ENCODE measurements at regions not wholly inside any gene's neighbourhood (a gene's known extent, or its start where the extent isn't known, plus 50 kb on each side); places are given as distances from the start of the nearest gene placed in this dataset.
"Not testable (repeated sequence)": the region's sequence is repeated elsewhere in the genome, so short reads cannot be mapped to it uniquely, and the experiment has no call there.

DNA sequence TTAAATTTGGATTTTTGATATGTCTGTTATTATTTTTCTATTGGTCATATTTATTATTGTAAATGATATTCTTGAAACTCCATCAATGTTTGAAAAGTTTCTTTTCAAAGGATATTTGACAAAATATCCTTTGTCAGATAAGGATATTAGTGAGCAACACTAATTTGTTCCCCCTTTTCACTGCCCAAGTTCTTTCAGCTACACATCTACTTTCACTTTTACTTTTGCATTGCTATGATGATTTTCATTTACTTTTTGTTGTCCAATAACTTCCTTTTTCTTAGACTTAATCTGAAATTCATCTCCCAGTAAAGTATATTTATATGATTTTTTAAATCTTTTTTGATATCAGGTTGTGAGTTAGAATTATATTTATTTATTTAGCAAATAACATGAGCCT is 542.3 kb upstream of the ADGRL3 start:
- Histone ChIP-seq H3K36me3 (ENCODE audit: control insufficient read depth, insufficient read depth, low read length) (no peaks in the 10 kb centered on the region), H3K9ac (ENCODE audit: low read length) (no peak overlapping the region), H3K27me3 (ENCODE audit: control insufficient read depth, insufficient read depth, low read length) (no peaks in the 10 kb centered on the region), H3K4me1 (ENCODE audit: control insufficient read depth, insufficient read depth, low read length) (no peaks in the 10 kb centered on the region), H3K4me3 (ENCODE audit: low read length) (no peak overlapping the region), H3K27ac (ENCODE audit: low read depth, low read length) (no peak overlapping the region)

DNA sequence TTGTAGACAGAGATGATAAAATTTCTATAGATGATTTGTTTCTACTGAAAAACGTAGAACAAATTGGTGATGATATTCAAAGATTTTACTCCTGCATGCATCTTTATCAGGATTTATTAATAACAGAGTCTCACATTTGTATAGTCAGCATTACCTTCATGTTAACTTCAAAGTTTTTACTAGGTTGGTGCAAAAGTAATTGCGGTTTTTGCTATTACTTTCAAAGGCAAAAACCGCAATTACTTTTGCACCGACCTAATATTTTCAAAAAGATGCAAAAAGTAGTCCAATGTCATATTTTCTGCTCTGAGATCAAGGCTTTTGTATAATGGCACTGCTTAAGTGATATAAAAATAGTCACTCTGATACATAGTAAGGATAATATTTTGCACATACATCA is 536.4 kb upstream of the ADGRL3 start:
- Histone ChIP-seq H3K4me1 (ENCODE audit: control insufficient read depth, insufficient read depth, low read length) (no peaks in the 10 kb centered on the region), H3K4me3 (ENCODE audit: low read length) (no peak overlapping the region), H3K9ac (ENCODE audit: low read length) (no peak overlapping the region), H3K36me3 (ENCODE audit: control insufficient read depth, insufficient read depth, low read length) (no peaks in the 10 kb centered on the region), H3K27ac (ENCODE audit: low read depth, low read length) (no peak overlapping the region), H3K27me3 (ENCODE audit: control insufficient read depth, insufficient read depth, low read length) (no peaks in the 10 kb centered on the region)

DNA sequence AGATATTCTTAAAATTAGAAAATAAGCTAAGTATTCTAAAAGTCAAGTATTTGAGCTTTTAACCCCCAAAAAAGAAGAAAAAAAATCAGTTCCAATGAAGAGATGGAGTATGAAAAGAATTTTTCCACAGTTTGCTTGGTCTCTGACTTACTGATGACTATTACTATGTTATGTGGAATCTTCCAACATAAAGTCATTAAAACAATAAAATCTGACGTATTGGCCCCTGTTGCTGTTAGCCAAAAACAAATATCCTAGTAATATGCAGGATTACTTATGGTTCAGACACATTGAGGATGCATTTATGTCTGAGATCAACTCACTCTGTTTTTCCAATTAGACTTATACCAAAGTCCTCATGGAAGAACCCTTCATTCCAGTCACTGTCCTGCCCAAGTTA is 517.2 kb upstream of the ADGRL3 start:
- Histone ChIP-seq H3K27ac (ENCODE audit: low read depth, low read length) (no peak overlapping the region), H3K36me3 (ENCODE audit: control insufficient read depth, insufficient read depth, low read length) (no peaks in the 10 kb centered on the region), H3K4me3 (ENCODE audit: low read length) (no peak overlapping the region), H3K9ac (ENCODE audit: low read length) (no peak overlapping the region), H3K4me1 (ENCODE audit: control insufficient read depth, insufficient read depth, low read length) (no peaks in the 10 kb centered on the region), H3K27me3 (ENCODE audit: control insufficient read depth, insufficient read depth, low read length) (no peaks in the 10 kb centered on the region)

DNA sequence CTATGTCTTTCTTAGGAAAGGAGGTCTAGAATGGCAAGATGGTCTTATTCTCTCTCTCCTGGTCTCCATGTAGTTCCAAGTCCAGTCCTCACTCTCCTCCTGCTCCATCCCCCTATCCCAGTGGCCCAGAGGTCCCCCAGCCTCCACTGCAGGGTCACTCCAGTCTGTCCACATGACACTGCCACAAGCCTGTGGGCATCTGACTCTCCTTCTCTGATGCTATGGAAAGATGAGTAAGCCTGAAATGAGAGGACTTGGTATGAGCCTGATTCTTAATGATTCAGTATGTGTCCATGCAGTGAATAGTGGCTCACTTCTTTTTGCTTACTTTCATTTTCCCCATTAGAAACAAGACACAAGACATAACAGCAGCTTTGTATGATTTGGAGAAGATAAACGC is 516.8 kb upstream of the ADGRL3 start:
- H3K9ac ChIP-seq (ENCODE audit: low read length): no peak overlapping the region
- no peak overlapping the region for H3K4me3 ChIP-seq (ENCODE audit: low read length)
- no peaks in the 10 kb centered on the region for H3K4me1 ChIP-seq (ENCODE audit: control insufficient read depth, insufficient read depth, low read length)
- H3K36me3 ChIP-seq (ENCODE audit: control insufficient read depth, insufficient read depth, low read length): no peaks in the 10 kb centered on the region
- no peak overlapping the region for H3K27ac ChIP-seq (ENCODE audit: low read depth, low read length)
- no peaks in the 10 kb centered on the region for H3K27me3 ChIP-seq (ENCODE audit: control insufficient read depth, insufficient read depth, low read length)

DNA sequence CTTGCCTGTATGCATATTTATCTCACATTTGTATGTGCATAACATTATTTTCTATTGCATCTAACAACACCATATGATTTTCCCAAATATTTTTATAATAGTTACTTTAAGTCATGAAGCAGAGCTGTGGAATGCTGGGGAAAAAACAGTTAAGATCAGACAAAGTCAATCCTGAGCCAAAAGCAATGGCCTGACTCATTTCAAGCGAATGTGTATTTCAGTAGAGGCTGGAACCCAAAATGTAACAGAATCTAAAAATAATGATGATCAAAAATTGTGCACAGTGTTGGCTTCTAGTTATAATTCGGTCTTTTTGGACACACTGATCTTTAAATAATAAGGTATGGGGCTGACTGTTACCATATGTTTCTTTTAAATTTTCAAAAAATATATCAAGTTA is 516.2 kb upstream of the ADGRL3 start:
- Histone ChIP-seq H3K4me3 (ENCODE audit: low read length) (no peak overlapping the region), H3K27ac (ENCODE audit: low read depth, low read length) (no peak overlapping the region), H3K9ac (ENCODE audit: low read length) (no peak overlapping the region), H3K4me1 (ENCODE audit: control insufficient read depth, insufficient read depth, low read length) (no peaks in the 10 kb centered on the region), H3K36me3 (ENCODE audit: control insufficient read depth, insufficient read depth, low read length) (no peaks in the 10 kb centered on the region), H3K27me3 (ENCODE audit: control insufficient read depth, insufficient read depth, low read length) (no peaks in the 10 kb centered on the region)

DNA sequence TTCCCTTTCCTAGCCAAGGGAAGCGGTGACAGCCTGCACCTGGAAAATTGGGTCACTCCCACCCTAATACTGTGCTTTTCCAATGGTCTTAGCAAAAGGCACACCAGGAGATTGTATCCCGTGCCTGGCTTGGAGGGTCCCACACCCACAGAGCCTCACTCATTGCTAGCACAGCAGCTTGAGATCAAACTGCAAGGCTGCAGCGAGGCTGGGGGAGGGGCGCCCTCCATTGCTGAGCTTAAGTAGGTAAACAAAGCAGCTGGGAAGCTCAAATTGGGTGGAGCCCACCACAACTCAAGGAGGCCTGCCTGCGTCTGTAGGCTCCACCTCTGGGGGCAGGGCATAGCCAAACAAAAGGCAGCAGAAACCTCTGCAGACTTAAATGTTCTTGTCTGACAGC is 504.1 kb upstream of the ADGRL3 start:
- not testable (repeated sequence) for H3K27ac ChIP-seq (ENCODE audit: low read depth, low read length); H3K36me3 ChIP-seq (ENCODE audit: control insufficient read depth, insufficient read depth, low read length); H3K4me1 ChIP-seq (ENCODE audit: control insufficient read depth, insufficient read depth, low read length); H3K27me3 ChIP-seq (ENCODE audit: control insufficient read depth, insufficient read depth, low read length); H3K4me3 ChIP-seq (ENCODE audit: low read length); H3K9ac ChIP-seq (ENCODE audit: low read length)

DNA sequence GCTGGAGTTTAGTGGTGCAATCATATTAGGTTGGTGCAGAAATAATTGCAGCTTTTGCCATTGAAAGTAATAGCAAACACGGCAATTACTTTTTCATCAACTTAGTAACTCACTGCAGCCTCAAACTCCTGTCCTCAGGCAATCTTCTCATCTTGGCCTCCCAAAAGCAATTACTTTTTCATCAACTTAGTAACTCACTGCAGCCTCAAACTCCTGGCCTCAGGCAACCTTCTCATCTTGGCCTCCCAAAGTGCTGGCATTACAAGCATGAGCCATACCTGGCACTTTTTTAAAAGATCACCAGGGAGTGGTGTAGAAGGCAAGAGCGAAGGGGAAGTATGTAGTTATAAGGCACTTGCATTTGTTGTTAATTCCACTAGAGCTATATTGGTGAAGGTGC is 491.1 kb upstream of the ADGRL3 start:
- Histone ChIP-seq H3K36me3 (ENCODE audit: control insufficient read depth, insufficient read depth, low read length) (no peaks in the 10 kb centered on the region), H3K9ac (ENCODE audit: low read length) (no peak overlapping the region), H3K4me1 (ENCODE audit: control insufficient read depth, insufficient read depth, low read length) (no peaks in the 10 kb centered on the region), H3K27ac (ENCODE audit: low read depth, low read length) (no peak overlapping the region), H3K4me3 (ENCODE audit: low read length) (no peak overlapping the region), H3K27me3 (ENCODE audit: control insufficient read depth, insufficient read depth, low read length) (no peaks in the 10 kb centered on the region)

DNA sequence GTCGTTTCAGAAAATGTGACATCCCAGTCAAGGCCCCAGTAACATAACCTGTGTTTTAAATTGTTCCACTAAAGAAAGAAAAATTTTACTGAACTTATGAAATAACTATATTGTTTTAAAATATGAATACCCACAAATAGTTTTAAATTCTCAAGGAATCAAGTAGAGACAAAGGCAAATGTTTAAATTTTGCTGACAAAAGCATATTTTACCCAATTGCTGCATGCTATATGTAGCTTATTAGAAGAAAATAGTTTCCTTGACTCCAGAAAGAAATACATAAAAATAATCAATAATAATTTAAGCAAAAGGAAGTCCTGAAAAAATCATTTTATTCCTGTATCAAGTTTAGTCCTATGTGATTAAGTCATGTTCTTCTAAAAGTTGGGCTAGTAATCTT is 481.3 kb upstream of the ADGRL3 start:
- Histone ChIP-seq H3K4me1 (ENCODE audit: control insufficient read depth, insufficient read depth, low read length) (no peaks in the 10 kb centered on the region), H3K27ac (ENCODE audit: low read depth, low read length) (no peak overlapping the region), H3K4me3 (ENCODE audit: low read length) (no peak overlapping the region), H3K27me3 (ENCODE audit: control insufficient read depth, insufficient read depth, low read length) (no peaks in the 10 kb centered on the region), H3K36me3 (ENCODE audit: control insufficient read depth, insufficient read depth, low read length) (no peaks in the 10 kb centered on the region), H3K9ac (ENCODE audit: low read length) (no peak overlapping the region)

DNA sequence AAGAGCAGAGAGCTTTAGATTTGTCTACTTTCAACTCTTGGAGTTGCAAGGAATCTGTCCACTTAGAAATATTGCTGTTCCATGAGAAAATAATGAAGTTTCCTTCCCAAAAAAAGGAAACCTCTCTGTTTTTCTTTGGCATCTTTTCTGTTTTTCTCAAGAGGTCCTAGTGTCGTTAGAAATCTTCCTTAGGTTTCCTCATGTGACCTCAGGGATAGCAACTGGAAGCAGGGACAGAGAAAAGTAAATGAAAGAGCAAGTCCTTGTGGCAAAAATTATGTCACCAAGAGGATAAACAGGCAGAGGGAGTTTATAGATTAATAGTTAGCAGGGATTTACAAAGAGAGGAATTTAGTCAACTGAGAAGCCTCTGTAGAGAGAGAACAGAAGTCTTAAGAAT is 478.4 kb upstream of the ADGRL3 start:
- Histone ChIP-seq H3K36me3 (ENCODE audit: control insufficient read depth, insufficient read depth, low read length) (no peaks in the 10 kb centered on the region), H3K9ac (ENCODE audit: low read length) (no peak overlapping the region), H3K4me1 (ENCODE audit: control insufficient read depth, insufficient read depth, low read length) (no peaks in the 10 kb centered on the region), H3K27ac (ENCODE audit: low read depth, low read length) (no peak overlapping the region), H3K4me3 (ENCODE audit: low read length) (no peak overlapping the region), H3K27me3 (ENCODE audit: control insufficient read depth, insufficient read depth, low read length) (no peaks in the 10 kb centered on the region)

DNA sequence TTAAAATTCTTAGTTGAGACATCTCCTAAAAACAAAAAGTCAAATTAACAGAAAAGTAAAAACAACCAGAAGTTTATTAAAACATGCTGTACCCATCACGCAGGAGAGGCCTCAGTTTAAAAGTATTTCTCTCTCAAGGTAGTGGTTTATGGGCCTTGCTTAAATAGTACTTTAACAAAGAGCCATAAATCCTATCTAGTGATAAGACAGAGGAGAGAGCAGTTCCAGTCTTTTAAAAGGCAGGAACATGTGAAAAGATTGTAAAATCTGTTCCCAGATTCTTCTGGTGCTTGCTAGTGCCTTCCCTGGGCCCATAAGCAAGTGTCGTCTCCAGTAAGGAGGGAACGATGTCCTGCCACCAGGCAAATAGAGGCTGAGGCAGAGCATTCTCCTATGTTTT is 476.3 kb upstream of the ADGRL3 start:
- no peak overlapping the region for H3K9ac ChIP-seq (ENCODE audit: low read length)
- H3K36me3 ChIP-seq (ENCODE audit: control insufficient read depth, insufficient read depth, low read length): no peaks in the 10 kb centered on the region
- no peak overlapping the region for H3K27ac ChIP-seq (ENCODE audit: low read depth, low read length)
- no peaks in the 10 kb centered on the region for H3K27me3 ChIP-seq (ENCODE audit: control insufficient read depth, insufficient read depth, low read length)
- H3K4me3 ChIP-seq (ENCODE audit: low read length): no peak overlapping the region
- H3K4me1 ChIP-seq (ENCODE audit: control insufficient read depth, insufficient read depth, low read length): no peaks in the 10 kb centered on the region

DNA sequence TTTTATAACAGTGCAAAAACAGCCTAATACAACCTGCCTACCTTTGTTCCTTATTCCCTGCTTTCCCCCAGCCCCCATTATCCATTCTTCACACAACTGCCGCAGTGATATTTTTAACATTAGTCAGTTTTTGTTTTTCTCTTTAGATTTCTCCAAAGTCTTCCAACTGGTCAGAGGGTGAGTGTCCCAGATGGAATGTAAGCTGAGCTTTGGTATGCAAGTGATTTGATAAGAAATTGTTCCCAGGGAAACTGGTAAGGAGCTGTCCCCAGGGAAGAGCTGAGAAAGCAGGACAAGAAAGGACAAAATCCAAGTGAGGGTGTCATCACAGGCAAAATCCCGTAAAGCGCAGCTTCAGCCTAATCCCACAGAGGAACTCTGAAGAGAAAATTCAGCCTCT is 475.5 kb upstream of the ADGRL3 start:
- Histone ChIP-seq H3K4me1 (ENCODE audit: control insufficient read depth, insufficient read depth, low read length) (no peaks in the 10 kb centered on the region), H3K9ac (ENCODE audit: low read length) (no peak overlapping the region), H3K27ac (ENCODE audit: low read depth, low read length) (no peak overlapping the region), H3K27me3 (ENCODE audit: control insufficient read depth, insufficient read depth, low read length) (no peaks in the 10 kb centered on the region), H3K36me3 (ENCODE audit: control insufficient read depth, insufficient read depth, low read length) (no peaks in the 10 kb centered on the region), H3K4me3 (ENCODE audit: low read length) (no peak overlapping the region)

DNA sequence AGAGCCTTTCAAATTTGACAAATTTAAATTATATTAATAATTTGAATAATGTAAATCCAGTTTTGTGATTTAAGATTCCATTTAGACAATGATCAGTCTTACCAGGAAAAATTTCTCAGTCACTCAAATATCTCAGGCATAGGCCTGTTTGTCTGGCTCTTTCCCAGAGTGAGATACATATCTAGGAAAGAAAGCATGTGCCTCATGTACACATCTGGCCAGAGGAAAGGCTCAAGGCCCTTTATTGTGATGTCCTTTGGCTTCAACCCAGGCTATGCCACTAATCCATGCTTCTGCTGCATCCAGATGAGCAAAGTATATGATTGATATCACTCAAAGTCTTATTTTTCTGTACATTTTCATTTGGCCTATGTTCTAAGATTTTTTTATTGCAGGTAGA is 473.3 kb upstream of the ADGRL3 start:
- H3K27ac ChIP-seq (ENCODE audit: low read depth, low read length): no peak overlapping the region
- no peak overlapping the region for H3K9ac ChIP-seq (ENCODE audit: low read length)
- no peaks in the 10 kb centered on the region for H3K4me1 ChIP-seq (ENCODE audit: control insufficient read depth, insufficient read depth, low read length)
- no peaks in the 10 kb centered on the region for H3K27me3 ChIP-seq (ENCODE audit: control insufficient read depth, insufficient read depth, low read length)
- no peak overlapping the region for H3K4me3 ChIP-seq (ENCODE audit: low read length)
- no peaks in the 10 kb centered on the region for H3K36me3 ChIP-seq (ENCODE audit: control insufficient read depth, insufficient read depth, low read length)

DNA sequence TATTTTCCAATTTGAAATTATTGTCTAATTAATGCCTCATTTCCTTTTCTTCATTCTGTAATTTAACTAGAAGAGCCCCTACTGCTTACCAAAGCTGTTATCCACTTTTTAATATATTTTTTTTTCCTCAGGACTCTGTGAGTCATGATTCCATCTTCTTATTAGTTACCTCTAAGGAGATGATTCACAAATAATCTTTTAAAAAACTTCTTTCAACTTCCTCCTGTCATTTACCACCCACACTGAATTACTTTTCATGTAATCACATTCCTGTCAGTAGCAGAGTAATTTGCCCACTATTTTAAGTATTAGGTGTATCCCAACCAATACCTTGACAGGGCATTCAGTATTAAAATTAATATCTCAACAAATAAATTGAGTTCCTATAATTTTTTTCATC is 470.9 kb upstream of the ADGRL3 start:
- H3K27ac ChIP-seq (ENCODE audit: low read depth, low read length): no peak overlapping the region

DNA sequence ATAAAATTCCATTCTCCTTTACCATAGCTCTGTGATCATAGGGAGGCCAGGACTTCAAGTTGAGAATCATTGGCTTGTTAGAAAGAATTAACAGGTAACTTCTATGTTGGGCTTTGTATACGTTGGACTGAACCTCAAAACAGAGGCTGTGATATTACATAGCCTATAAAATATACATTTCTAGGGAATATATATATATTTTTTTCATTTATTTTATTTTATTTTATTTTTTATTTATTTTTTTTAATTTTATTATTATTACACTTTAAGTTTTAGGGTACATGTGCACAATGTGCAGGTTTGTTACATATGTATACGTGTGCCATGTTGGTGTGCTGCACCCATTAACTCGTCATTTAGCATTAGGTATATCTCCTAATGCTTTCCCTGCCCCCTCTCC is 470.4 kb upstream of the ADGRL3 start:
- H3K9ac ChIP-seq (ENCODE audit: low read length); H3K4me3 ChIP-seq (ENCODE audit: low read length); H3K4me1 ChIP-seq (ENCODE audit: control insufficient read depth, insufficient read depth, low read length); H3K27me3 ChIP-seq (ENCODE audit: control insufficient read depth, insufficient read depth, low read length); H3K36me3 ChIP-seq (ENCODE audit: control insufficient read depth, insufficient read depth, low read length); H3K27ac ChIP-seq (ENCODE audit: low read depth, low read length): not testable (repeated sequence)

More for the DNA sequence above, 470.9 kb upstream of the ADGRL3 start:
- H3K27me3 ChIP-seq (ENCODE audit: control insufficient read depth, insufficient read depth, low read length): no peaks in the 10 kb centered on the region
- H3K36me3 ChIP-seq (ENCODE audit: control insufficient read depth, insufficient read depth, low read length): no peaks in the 10 kb centered on the region
- no peak overlapping the region for H3K9ac ChIP-seq (ENCODE audit: low read length)
- no peaks in the 10 kb centered on the region for H3K4me1 ChIP-seq (ENCODE audit: control insufficient read depth, insufficient read depth, low read length)
- H3K4me3 ChIP-seq (ENCODE audit: low read length): no peak overlapping the region
